HEK293T (cell line): ENCODE measurements at regions not wholly inside any gene's neighbourhood (a gene's known extent, or its start where the extent isn't known, plus 50 kb on each side); places are given as distances from the start of the nearest gene placed in this dataset.

Source experiments
- BHLHE40 ChIP-seq: fragments of 450-650 bp; IDR thresholded peaks from 2 replicates; pipeline ENCODE4 v1.6.1; 2016; ENCODE audit warnings: mild to moderate bottlenecking, moderate library complexity, borderline replicate concordance
- CTBP1 ChIP-seq: fragments of 450-650 bp; IDR thresholded peaks from 2 replicates; pipeline ENCODE4 v1.6.1; 2016; ENCODE audit warnings: borderline replicate concordance
- ELF4 ChIP-seq: fragments of 450-650 bp; IDR thresholded peaks from 2 replicates; pipeline ENCODE4 v1.6.1; 2017; ENCODE audit warnings: antibody characterized with exemption
- FOXK2 ChIP-seq: fragments of 450-650 bp; IDR thresholded peaks from 2 replicates; pipeline ENCODE4 v1.6.1; 2016; ENCODE audit warnings: mild to moderate bottlenecking
- FOXM1 ChIP-seq: fragments of 450-650 bp; IDR thresholded peaks from 2 replicates; pipeline ENCODE4 v1.6.1; 2017; ENCODE audit warnings: mild to moderate bottlenecking, borderline replicate concordance
- L3MBTL2 ChIP-seq: fragments of 450-650 bp; conservative IDR thresholded peaks from 2 replicates; pipeline ENCODE4 v1.6.1; 2016; ENCODE audit warnings: mild to moderate bottlenecking
- NFRKB ChIP-seq: fragments of 450-650 bp; IDR thresholded peaks from 2 replicates; pipeline ENCODE4 v1.6.1; 2016; ENCODE audit warnings: mild to moderate bottlenecking, moderate library complexity
- SP1 ChIP-seq: fragments of 450-650 bp; IDR thresholded peaks from 2 replicates; pipeline ENCODE4 v1.6.1; 2017
- TARDBP ChIP-seq: fragments of 450-650 bp; IDR thresholded peaks from 2 replicates; pipeline ENCODE4 v1.6.1; 2016

DNA sequence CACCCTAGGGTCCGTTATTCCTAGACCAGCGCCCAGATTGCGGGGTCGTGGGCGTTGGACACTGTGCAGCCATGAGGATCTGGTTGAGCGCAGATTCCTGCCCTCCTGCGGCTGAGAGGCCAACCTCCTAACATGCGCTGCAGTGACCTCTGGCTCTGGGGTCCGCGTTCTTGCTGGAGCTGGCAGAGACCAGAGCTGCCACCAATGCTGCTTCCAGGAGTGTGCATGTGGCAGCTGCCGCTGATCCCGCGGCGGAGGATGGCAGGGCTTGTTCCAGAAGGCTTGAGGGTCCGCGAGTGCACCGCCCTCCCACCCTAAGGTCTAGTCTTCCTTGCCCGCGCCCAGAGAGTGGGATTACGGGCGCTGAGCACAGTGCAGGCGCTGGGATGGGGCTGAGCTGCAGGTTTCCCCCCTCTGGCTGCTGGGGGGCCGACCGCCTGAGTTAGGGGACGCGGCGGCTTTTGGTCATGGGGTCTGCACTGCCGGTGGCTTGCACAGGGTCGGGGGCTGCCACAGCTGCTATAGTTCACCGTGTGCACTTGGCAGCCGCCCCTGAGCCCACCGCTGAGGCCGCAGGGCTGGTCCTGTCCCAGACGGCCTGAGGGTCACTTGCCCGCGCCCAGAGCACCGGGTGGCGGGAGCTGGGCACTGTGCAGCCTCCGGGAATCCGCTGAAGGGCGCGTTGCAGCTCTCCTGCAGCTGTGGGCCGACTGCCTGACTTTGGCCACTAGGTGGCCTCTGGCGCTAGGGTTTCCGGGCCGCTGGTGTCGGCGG is 145.9 kb downstream of the CCDC74A start:
- TF ChIP-seq FOXK2 (no peak), L3MBTL2 (no peak; the same call in 1 of the 2 replicates), SP1 (no peak), FOXM1 (no peak), CTBP1 (no peak), NFRKB (no peak), ELF4 (no peak), TARDBP (no peak), BHLHE40 (no peak)
